ENCODE measurements at regions not wholly inside any gene's neighbourhood (a gene's known extent, or its start where the extent isn't known, plus 50 kb on each side); places are given as distances from the start of the nearest gene placed in this dataset.
"Not testable (repeated sequence)": the region's sequence is repeated elsewhere in the genome, so short reads cannot be mapped to it uniquely, and the experiment has no call there.

GRCh38 chr4:37771771-37772170, 54.7 kb upstream of the PGM2 start:
- DNase-seq (ENCODE audit: low read depth in 4 of 4, low spot score in 2 of 4), result no peak

GRCh38 chr4:37770016-37770415, 56.5 kb upstream of the PGM2 start:
- no peak for DNase-seq (ENCODE audit: low read depth in 4 of 4, low spot score in 2 of 4)

- no peak for DNase-seq (ENCODE audit: low read depth in 4 of 4, low spot score in 2 of 4)
Observed at GRCh38 chr4:37769391-37769989, 57.0 kb upstream of the PGM2 start.

GRCh38 chr4:37767546-37767945, 58.9 kb upstream of the PGM2 start:
- peak in 1 of 4 donors; percentile 40 for DNase-seq (ENCODE audit: low read depth in 4 of 4, low spot score in 2 of 4)

- DNase-seq (ENCODE audit: low read depth in 4 of 4, low spot score in 2 of 4), result no peak
Observed at GRCh38 chr4:37767019-37767418, 59.5 kb upstream of the PGM2 start.

GRCh38 chr4:37765741-37766140, 60.7 kb upstream of the PGM2 start:
- no peak for DNase-seq (ENCODE audit: low read depth in 4 of 4, low spot score in 2 of 4)

GRCh38 chr4:37763831-37764230, 62.7 kb upstream of the PGM2 start:
- no peak for DNase-seq (ENCODE audit: low read depth in 4 of 4, low spot score in 2 of 4)

GRCh38 chr4:37762991-37763368, 63.5 kb upstream of the PGM2 start:
- peak in 3 of 4 donors; percentile 26 to 58 (median 36) for DNase-seq (ENCODE audit: low read depth in 4 of 4, low spot score in 2 of 4)

- DNase-seq (ENCODE audit: low read depth in 4 of 4, low spot score in 2 of 4), result peak in 2 of 4 donors; percentile 34 to 58
Observed at GRCh38 chr4:37762294-37762990, 64.0 kb upstream of the PGM2 start.

- DNase-seq (ENCODE audit: low read depth in 4 of 4, low spot score in 2 of 4), result no peak
Observed at GRCh38 chr4:37760840-37761239, 65.6 kb upstream of the PGM2 start.

GRCh38 chr4:37759833-37760232, 66.7 kb upstream of the PGM2 start:
- no peak for DNase-seq (ENCODE audit: low read depth in 4 of 4, low spot score in 2 of 4)

- DNase-seq (ENCODE audit: low read depth in 4 of 4, low spot score in 2 of 4), result no peak
Observed at GRCh38 chr4:37758226-37758625, 68.3 kb upstream of the PGM2 start.

- no peak for DNase-seq (ENCODE audit: low read depth in 4 of 4, low spot score in 2 of 4)
Observed at GRCh38 chr4:37757761-37758160, 68.7 kb upstream of the PGM2 start.

- DNase-seq (ENCODE audit: low read depth in 4 of 4, low spot score in 2 of 4), result no peak
Observed at GRCh38 chr4:37757121-37757520, 69.4 kb upstream of the PGM2 start.

- no peak for DNase-seq (ENCODE audit: low read depth in 4 of 4, low spot score in 2 of 4)
Observed at GRCh38 chr4:37754410-37755185, 68.4 kb upstream of the RELL1 start.

GRCh38 chr4:37749398-37749988, 63.3 kb upstream of the RELL1 start:
- no peak for DNase-seq (ENCODE audit: low read depth in 4 of 4, low spot score in 2 of 4)

GRCh38 chr4:37748485-37748884, 62.3 kb upstream of the RELL1 start:
- DNase-seq (ENCODE audit: low read depth in 4 of 4, low spot score in 2 of 4), result no peak

GRCh38 chr4:37747772-37748330, 61.7 kb upstream of the RELL1 start:
- DNase-seq (ENCODE audit: low read depth in 4 of 4, low spot score in 2 of 4), result no peak

- not testable (repeated sequence) for DNase-seq (ENCODE audit: low read depth in 4 of 4, low spot score in 2 of 4)
Observed at GRCh38 chr4:37746852-37747251, 60.7 kb upstream of the RELL1 start.

- no peak for DNase-seq (ENCODE audit: low read depth in 4 of 4, low spot score in 2 of 4)
Observed at GRCh38 chr4:37745946-37746345, 59.8 kb upstream of the RELL1 start.

- DNase-seq (ENCODE audit: low read depth in 4 of 4, low spot score in 2 of 4), result no peak
Observed at GRCh38 chr4:37742149-37742548, 56.0 kb upstream of the RELL1 start.
